Peyer's patch (tissue), 4 donors: ENCODE measurements at regions not wholly inside any gene's neighbourhood (a gene's known extent, or its start where the extent isn't known, plus 50 kb on each side); places are given as distances from the start of the nearest gene placed in this dataset.

Experiments
- POLR2A ChIP-seq, 2 donors: fragments of 450-650 bp; IDR thresholded peaks; one replicate each; pipeline ENCODE4 v1.5.1; 2017; ENCODE audit warnings: antibody characterized with exemption in 2 of 2, mild to moderate bottlenecking in 2 of 2, moderate library complexity in 2 of 2
- TF ChIP-seq, protein P1 (sequence below), 6 experiments: fragments of 450-650 bp in 4 of 6; fragments of 200-600 bp in 2 of 6; sonication (generic) in 1 of 6; IDR thresholded peaks; one replicate each; pipeline ENCODE4 v1.5.1; 2017 to 2019; ENCODE audit warnings: antibody characterized with exemption in 6 of 6, mild to moderate bottlenecking in 3 of 6, moderate library complexity in 1 of 6

GRCh38 chr5:57675236-57675635 lies 192.6 kb upstream of the ACTBL2 start:
- TF ChIP-seq, protein P1, sequence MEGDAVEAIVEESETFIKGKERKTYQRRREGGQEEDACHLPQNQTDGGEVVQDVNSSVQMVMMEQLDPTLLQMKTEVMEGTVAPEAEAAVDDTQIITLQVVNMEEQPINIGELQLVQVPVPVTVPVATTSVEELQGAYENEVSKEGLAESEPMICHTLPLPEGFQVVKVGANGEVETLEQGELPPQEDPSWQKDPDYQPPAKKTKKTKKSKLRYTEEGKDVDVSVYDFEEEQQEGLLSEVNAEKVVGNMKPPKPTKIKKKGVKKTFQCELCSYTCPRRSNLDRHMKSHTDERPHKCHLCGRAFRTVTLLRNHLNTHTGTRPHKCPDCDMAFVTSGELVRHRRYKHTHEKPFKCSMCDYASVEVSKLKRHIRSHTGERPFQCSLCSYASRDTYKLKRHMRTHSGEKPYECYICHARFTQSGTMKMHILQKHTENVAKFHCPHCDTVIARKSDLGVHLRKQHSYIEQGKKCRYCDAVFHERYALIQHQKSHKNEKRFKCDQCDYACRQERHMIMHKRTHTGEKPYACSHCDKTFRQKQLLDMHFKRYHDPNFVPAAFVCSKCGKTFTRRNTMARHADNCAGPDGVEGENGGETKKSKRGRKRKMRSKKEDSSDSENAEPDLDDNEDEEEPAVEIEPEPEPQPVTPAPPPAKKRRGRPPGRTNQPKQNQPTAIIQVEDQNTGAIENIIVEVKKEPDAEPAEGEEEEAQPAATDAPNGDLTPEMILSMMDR (IDR thresholded peaks at IDR 0.05), result no peak
- no peak for TF ChIP-seq POLR2A (IDR thresholded peaks at IDR 0.05)
